Mesodermal cell (in vitro differentiated cells): ENCODE measurements at regions not wholly inside any gene's neighbourhood (a gene's known extent, or its start where the extent isn't known, plus 50 kb on each side); places are given as distances from the start of the nearest gene placed in this dataset.

Source experiments
- H3K27ac ChIP-seq: 2 replicates; pipeline ENCODE4 v1.7.0; 2013; ENCODE audit warnings: mild to moderate bottlenecking, low read depth, low read length, moderate library complexity; ENCODE audit not compliant: severe bottlenecking
- H3K36me3 ChIP-seq: 2 replicates; pipeline ENCODE4 v1.7.1; 2013; ENCODE audit warnings: mild to moderate bottlenecking, low read length, moderate library complexity; ENCODE audit not compliant: control insufficient read depth, insufficient read depth
- H3K4me1 ChIP-seq: one replicate; pipeline ENCODE4 v1.7.1; 2013; ENCODE audit warnings: mild to moderate bottlenecking, low read length; ENCODE audit not compliant: insufficient read depth, control insufficient read depth, poor library complexity, severe bottlenecking
- H3K4me3 ChIP-seq: 2 replicates; pipeline ENCODE4 v1.7.0; 2013; ENCODE audit warnings: low read length, control low read depth, mild to moderate bottlenecking; ENCODE audit not compliant: insufficient read depth, poor library complexity, severe bottlenecking; ENCODE audit errors: extremely low read depth
- H3K9me3 ChIP-seq: 2 replicates; pipeline ENCODE4 v1.7.1; 2013; ENCODE audit warnings: mild to moderate bottlenecking, low read length, moderate library complexity; ENCODE audit not compliant: control insufficient read depth
- WGBS, 2 experiments: methylation state at CpG; one replicate each; pipeline ENCODE4 v1.1.5; 2013; ENCODE audit warnings: missing lambda C conversion rate in 2 of 2; ENCODE audit not compliant: insufficient coverage in 2 of 2; 5-methylcytosine and 5-hydroxymethylcytosine counted together

GRCh38 chr9:13963005-13963653 lies 350.8 kb downstream of the NFIB start:
- H3K4me3 ChIP-seq, result no peak overlapping the region
- no peaks in the 10 kb centered on the region for H3K36me3 ChIP-seq
- H3K4me1 ChIP-seq, result peaks cover 4% of the 10 kb centered on the region
- H3K27ac ChIP-seq, result no peak overlapping the region
- 100% methylated on average over 1 of the region's 3 CpGs; no CpG with 5 or more reads in 1 of the 2 experiments for whole genome bisulfite sequencing, 2 experiments
- no peaks in the 10 kb centered on the region for H3K9me3 ChIP-seq

- no peaks in the 10 kb centered on the region for H3K36me3 ChIP-seq
- WGBS, 2 experiments, result 93% methylated on average over 3 to 6 of the region's 6 CpGs
- H3K27ac ChIP-seq, result no peak overlapping the region
- no peak overlapping the region for H3K4me3 ChIP-seq
- H3K9me3 ChIP-seq, result no peaks in the 10 kb centered on the region
- peaks cover 2% of the 10 kb centered on the region for H3K4me1 ChIP-seq
Measured at GRCh38 chr9:13962006-13962405, 351.9 kb downstream of the NFIB start.

- WGBS, 2 experiments, result 97 to 98% methylated on average over 3 to 6 of the region's 11 CpGs
Measured at GRCh38 chr9:13960011-13960765, 353.8 kb downstream of the NFIB start.

GRCh38 chr9:13958672-13959071 lies 355.3 kb downstream of the NFIB start:
- no CpG with 5 or more reads among the region's 1 CpG for WGBS, 2 experiments
- Histone ChIP-seq H3K4me3 (no peak overlapping the region), H3K36me3 (no peaks in the 10 kb centered on the region), H3K4me1 (no peaks in the 10 kb centered on the region), H3K9me3 (no peaks in the 10 kb centered on the region), H3K27ac (no peak overlapping the region)

More at GRCh38 chr9:13960011-13960765, 353.8 kb downstream of the NFIB start:
- H3K36me3 ChIP-seq, result no peaks in the 10 kb centered on the region
- no peaks in the 10 kb centered on the region for H3K9me3 ChIP-seq
- no peaks in the 10 kb centered on the region for H3K4me1 ChIP-seq
- no peak overlapping the region for H3K4me3 ChIP-seq
- H3K27ac ChIP-seq, result no peak overlapping the region

- no peak overlapping the region for H3K4me3 ChIP-seq
- H3K4me1 ChIP-seq, result no peaks in the 10 kb centered on the region
- H3K27ac ChIP-seq, result no peak overlapping the region
- H3K9me3 ChIP-seq, result no peaks in the 10 kb centered on the region
- WGBS, 2 experiments, result 54 to 60% methylated on average over 1 to 2 of the region's 2 CpGs
- no peaks in the 10 kb centered on the region for H3K36me3 ChIP-seq
Measured at GRCh38 chr9:13957089-13957488, 356.9 kb downstream of the NFIB start.

GRCh38 chr9:13956107-13956506 lies 357.8 kb downstream of the NFIB start:
- H3K9me3 ChIP-seq, result no peaks in the 10 kb centered on the region
- 100% methylated on average over 1 of the region's 4 CpGs; no CpG with 5 or more reads in 1 of the 2 experiments for WGBS, 2 experiments
- no peak overlapping the region for H3K4me3 ChIP-seq
- no peaks in the 10 kb centered on the region for H3K4me1 ChIP-seq
- H3K36me3 ChIP-seq, result no peaks in the 10 kb centered on the region
- no peak overlapping the region for H3K27ac ChIP-seq

GRCh38 chr9:13952906-13953305 lies 361.0 kb downstream of the NFIB start:
- WGBS, 2 experiments, result 91 to 94% methylated on average over 5 of the region's 6 CpGs
- Histone ChIP-seq H3K9me3 (no peaks in the 10 kb centered on the region), H3K4me1 (no peaks in the 10 kb centered on the region), H3K4me3 (no peak overlapping the region), H3K36me3 (no peaks in the 10 kb centered on the region), H3K27ac (no peak overlapping the region)

- Histone ChIP-seq H3K36me3 (no peaks in the 10 kb centered on the region), H3K4me1 (no peaks in the 10 kb centered on the region), H3K27ac (no peak overlapping the region), H3K4me3 (no peak overlapping the region), H3K9me3 (no peaks in the 10 kb centered on the region)
- WGBS, 2 experiments, result 86 to 100% methylated on average over 2 of the region's 4 CpGs
Measured at GRCh38 chr9:13948037-13948436, 365.9 kb downstream of the NFIB start.

- Histone ChIP-seq H3K36me3 (no peaks in the 10 kb centered on the region), H3K9me3 (no peaks in the 10 kb centered on the region), H3K4me3 (no peak overlapping the region), H3K4me1 (peaks cover 3% of the 10 kb centered on the region), H3K27ac (no peak overlapping the region)
Measured at GRCh38 chr9:13943176-13943575, 370.8 kb downstream of the NFIB start.

GRCh38 chr9:13942695-13943094 lies 371.2 kb downstream of the NFIB start:
- H3K9me3 ChIP-seq, result no peaks in the 10 kb centered on the region
- H3K4me1 ChIP-seq, result peaks cover 3% of the 10 kb centered on the region
- no peak overlapping the region for H3K4me3 ChIP-seq
- no peak overlapping the region for H3K27ac ChIP-seq
- WGBS, 2 experiments, result 63 to 74% methylated on average over 1 to 4 of the region's 4 CpGs
- no peaks in the 10 kb centered on the region for H3K36me3 ChIP-seq

- no peak overlapping the region for H3K27ac ChIP-seq
- H3K9me3 ChIP-seq, result no peaks in the 10 kb centered on the region
- 91 to 97% methylated on average over 5 to 6 of the region's 6 CpGs for WGBS, 2 experiments
- no peak overlapping the region for H3K4me3 ChIP-seq
- H3K4me1 ChIP-seq, result peaks cover 3% of the 10 kb centered on the region
- no peaks in the 10 kb centered on the region for H3K36me3 ChIP-seq
Measured at GRCh38 chr9:13942201-13942600, 371.7 kb downstream of the NFIB start.
